SK-N-SH (cell line): ENCODE measurements at regions not wholly inside any gene's neighbourhood (a gene's known extent, or its start where the extent isn't known, plus 50 kb on each side); places are given as distances from the start of the nearest gene placed in this dataset.

Source experiments
- CTCF ChIA-PET: fragments of 300-600, 350-600 bp; formaldehyde crosslinking; extraction: SDS; loops from one replicate; lab custom pipeline; 2021; lab: Yijun Ruan, JAX
- POLR2A ChIA-PET: fragments of 350-600 bp; sonication (Branson Sonifier 250); formaldehyde crosslinking; extraction: SDS; loops from one replicate; lab custom pipeline; 2020; ENCODE audit warnings: antibody characterized with exemption, inconsistent platforms; lab: Yijun Ruan, JAX
- DNase-seq: peaks from one replicate; pipeline ENCODE4 v3.0.0; 2012
- H2AFZ ChIP-seq: fragments of 200-600 bp; sonication (generic); 2 replicates; pipeline ENCODE4 v1.8.1; 2016; ENCODE audit warnings: antibody characterized with exemption, mild to moderate bottlenecking, low read depth
- H3F3A ChIP-seq: fragments of 200-600 bp; sonication (generic); replicated peaks from 2 replicates; pipeline ENCODE3; 2016; ENCODE audit warnings: antibody characterized with exemption, mild to moderate bottlenecking; ENCODE audit not compliant: insufficient read depth
- H3K27ac ChIP-seq, 2 experiments: fragments of 200-500 bp in 1 of 2; fragments of 200-600 bp in 1 of 2; sonication (Bioruptor generic) in 1 of 2; sonication (generic), shearing (Covaris generic) in 1 of 2; 2 replicates each; pipeline versions ENCODE4 v1.5.1 to v1.6.1; 2014 to 2016; ENCODE audit warnings: low read depth in 2 of 2, inconsistent platforms in 1 of 2, low read length in 1 of 2, mild to moderate bottlenecking in 1 of 2, mixed read lengths in 1 of 2
- H3K27me3 ChIP-seq: fragments of 200-600 bp; sonication (generic), shearing (Covaris generic); 2 replicates; pipeline ENCODE4 v1.6.1; 2016; ENCODE audit warnings: mixed run types; ENCODE audit not compliant: insufficient read depth
- H3K36me3 ChIP-seq, 2 experiments: fragments of 200-500 bp in 1 of 2; fragments of 200-600 bp in 1 of 2; sonication (Bioruptor generic) in 1 of 2; sonication (generic) in 1 of 2; replicated peaks in 1 of 2; 2 replicates each; pipeline versions ENCODE3 to v1.5.1; 2014 to 2016; ENCODE audit warnings: low read length in 1 of 2, mild to moderate bottlenecking in 1 of 2; ENCODE audit not compliant: insufficient read depth in 2 of 2, control insufficient read depth in 1 of 2
- H3K4me1 ChIP-seq, 2 experiments: fragments of 200-500 bp in 1 of 2; fragments of 200-600 bp in 1 of 2; sonication (Bioruptor generic) in 1 of 2; sonication (generic), shearing (Covaris generic) in 1 of 2; 2 replicates each; pipeline versions ENCODE4 v1.5.1 to v1.6.1; 2014 to 2016; ENCODE audit warnings: low read depth in 1 of 2, low read length in 1 of 2, mixed run types in 1 of 2; ENCODE audit not compliant: insufficient read depth in 2 of 2, control insufficient read depth in 1 of 2
- H3K4me2 ChIP-seq: fragments of 200-600 bp; sonication (generic), shearing (Covaris generic); 2 replicates; pipeline ENCODE4 v1.6.1; 2017; ENCODE audit warnings: mixed run types
- H3K4me3 ChIP-seq, 2 experiments: fragments of 200-500 bp in 1 of 2; fragments of 200-600 bp in 1 of 2; sonication (Bioruptor generic) in 1 of 2; sonication (generic), shearing (Covaris generic) in 1 of 2; 2 replicates each; pipeline versions ENCODE4 v1.5.1 to v1.8.1; 2014 to 2016; ENCODE audit warnings: low read depth in 2 of 2, inconsistent platforms in 1 of 2, low read length in 1 of 2, mild to moderate bottlenecking in 1 of 2, mixed read lengths in 1 of 2, moderate library complexity in 1 of 2
- H3K79me2 ChIP-seq: fragments of 200-600 bp; sonication (generic); 2 replicates; pipeline ENCODE4 v1.8.1; 2017; ENCODE audit warnings: mild to moderate bottlenecking; ENCODE audit not compliant: insufficient read depth
- H3K9ac ChIP-seq: fragments of 200-600 bp; sonication (generic); 2 replicates; pipeline ENCODE4 v1.6.1; 2017; ENCODE audit warnings: mixed run types
- H3K9me2 ChIP-seq: fragments of 200-600 bp; sonication (generic); 2 replicates; pipeline ENCODE4 v1.6.1; 2017; ENCODE audit warnings: mixed run types
- H3K9me3 ChIP-seq: fragments of 200-600 bp; sonication (generic); 2 replicates; pipeline ENCODE4 v1.6.1; 2017; ENCODE audit warnings: mixed run types, mild to moderate bottlenecking, moderate library complexity
- H4K20me1 ChIP-seq: fragments of 200-600 bp; sonication (generic); 2 replicates; pipeline ENCODE4 v1.6.1; 2017; ENCODE audit warnings: mild to moderate bottlenecking, mixed run types; ENCODE audit not compliant: insufficient read depth
- CTCF ChIP-seq: fragments of 200-600 bp; sonication (generic); IDR thresholded peaks from 2 replicates; pipeline ENCODE4 v1.6.1; 2017; ENCODE audit warnings: antibody characterized with exemption, mild to moderate bottlenecking, moderate library complexity
- FOSL2 ChIP-seq: IDR thresholded peaks from 2 replicates; pipeline ENCODE4 v1.4.0; 2012; ENCODE audit warnings: low read depth, mild to moderate bottlenecking, moderate library complexity, borderline replicate concordance
- GABPA ChIP-seq: IDR thresholded peaks from 2 replicates; pipeline ENCODE4 v1.4.0; 2012; ENCODE audit warnings: low read depth, mild to moderate bottlenecking
- IRF3 ChIP-seq: fragments of 150-350 bp; IDR thresholded peaks from 2 replicates; pipeline ENCODE4 v1.6.1; 2016; ENCODE audit warnings: mild to moderate bottlenecking, low read depth, low read length
- JUND ChIP-seq: IDR thresholded peaks from 2 replicates; pipeline ENCODE4 v1.4.0; 2012
- NFIC ChIP-seq: IDR thresholded peaks from 2 replicates; pipeline ENCODE4 v1.4.0; 2012; ENCODE audit warnings: borderline replicate concordance
- POLR2AphosphoS5 ChIP-seq: IDR thresholded peaks from 2 replicates; pipeline ENCODE4 v1.6.1; 2012; ENCODE audit warnings: low read depth, low read length
- RAD21 ChIP-seq: IDR thresholded peaks from 2 replicates; pipeline ENCODE4 v1.6.1; 2012; ENCODE audit warnings: mild to moderate bottlenecking, low read length
- RCOR1 ChIP-seq: fragments of 150-350 bp; IDR thresholded peaks from 2 replicates; pipeline ENCODE4 v1.6.1; 2017; ENCODE audit warnings: antibody characterized with exemption, low read length
- REST ChIP-seq: IDR thresholded peaks from 2 replicates; pipeline ENCODE4 v1.6.1; 2012; ENCODE audit warnings: mild to moderate bottlenecking, low read depth, low read length, moderate library complexity
- RXRA ChIP-seq: IDR thresholded peaks from 2 replicates; pipeline ENCODE4 v1.4.0; 2012; ENCODE audit warnings: low read depth, mild to moderate bottlenecking, borderline replicate concordance
- SIN3A ChIP-seq: IDR thresholded peaks from 2 replicates; pipeline ENCODE4 v1.6.1; 2012; ENCODE audit warnings: low read depth, mild to moderate bottlenecking, low read length, moderate library complexity, borderline replicate concordance
- SMC3 ChIP-seq: IDR thresholded peaks from 2 replicates; pipeline ENCODE4 v1.6.1; 2012; ENCODE audit warnings: low read depth, low read length, improper control_type of control experiment
- TAF1 ChIP-seq: IDR thresholded peaks from 2 replicates; pipeline ENCODE4 v1.6.1; 2012; ENCODE audit warnings: low read depth, mild to moderate bottlenecking, low read length, moderate library complexity, borderline replicate concordance
- TEAD4 ChIP-seq: IDR thresholded peaks from 2 replicates; pipeline ENCODE4 v1.4.0; 2012; ENCODE audit warnings: mild to moderate bottlenecking, borderline replicate concordance; ENCODE audit not compliant: insufficient read depth
- WGBS: methylation state at CpG from one replicate; pipeline ENCODE4 v1.1.6; 2017; ENCODE audit warnings: low lambda C conversion rate; 5-methylcytosine and 5-hydroxymethylcytosine counted together

- Histone ChIP-seq H3K9me2 (no peaks in the 10 kb centered on the region), H3K27ac (peak overlapping the region in 1 of 2 experiments; percentile 5; a peak in 2 of 4 replicates), H3K27me3 (no peaks in the 10 kb centered on the region), H3K4me1 (peaks cover 0 to 4% of the 10 kb centered on the region in 2 experiments; a peak in 2 of 4 replicates), H3K79me2 (no peaks in the 10 kb centered on the region), H3K9me3 (peaks cover 4% of the 10 kb centered on the region), H3F3A (no peaks in the 10 kb centered on the region), H3K4me2 (no peak overlapping the region), H4K20me1 (no peaks in the 10 kb centered on the region), H3K36me3 (no peaks in the 10 kb centered on the region), H3K4me3 (no peak overlapping the region), H2AFZ (no peak overlapping the region), H3K9ac (no peak overlapping the region)
- no peak for TF ChIP-seq TAF1
- POLR2A ChIA-PET = no interaction called here
- WGBS = 86% methylated on average over 5 of the region's 5 CpGs
- no peak for DNase-seq
- CTCF ChIA-PET = no interaction called here
These were observed 947.0 kb downstream of the NR2F1-AS1 start for GRCh38 chr5:92633875-92634487.

GRCh38 chr5:92633176-92633575, 947.8 kb downstream of the NR2F1-AS1 start:
- ChIA-PET POLR2A (no interaction called here), CTCF (no interaction called here)
- no peak overlapping the region for H2AFZ ChIP-seq

More at GRCh38 chr5:92633176-92633575, 947.8 kb downstream of the NR2F1-AS1 start:
- no peak overlapping the region for H3K4me2 ChIP-seq
- TF ChIP-seq FOSL2 (no peak), IRF3 (no peak), SMC3 (no peak), RCOR1 (no peak), RXRA (no peak), RAD21 (no peak), TEAD4 (no peak), NFIC (no peak), TAF1 (no peak), SIN3A (no peak), CTCF (no peak), GABPA (no peak), JUND (no peak), POLR2AphosphoS5 (no peak), REST (no peak)
- TF ChIP-seq, all 33 proteins: peak for 0
- no peak for DNase-seq
- Histone ChIP-seq H3K79me2 (no peaks in the 10 kb centered on the region), H3K27ac (peak overlapping the region in 1 of 2 experiments; percentile 39; a peak in 2 of 4 replicates), H3K9me2 (no peaks in the 10 kb centered on the region), H3K9ac (no peak overlapping the region), H3K4me1 (peaks cover 0 to 2% of the 10 kb centered on the region in 2 experiments; a peak in 2 of 4 replicates), H3K4me3 (no peak overlapping the region), H3K36me3 (no peaks in the 10 kb centered on the region), H3F3A (no peaks in the 10 kb centered on the region), H3K9me3 (peaks cover 4% of the 10 kb centered on the region), H4K20me1 (no peaks in the 10 kb centered on the region), H3K27me3 (no peaks in the 10 kb centered on the region)
